22Rv1 (cell line): ENCODE measurements at regions not wholly inside any gene's neighbourhood (a gene's known extent, or its start where the extent isn't known, plus 50 kb on each side); places are given as distances from the start of the nearest gene placed in this dataset.

Experiments
- CTCF ChIP-seq: fragments of 450-650 bp; IDR thresholded peaks from 2 replicates; pipeline ENCODE4 v1.5.1; 2017; ENCODE audit warnings: mild to moderate bottlenecking
- ZFX ChIP-seq: fragments of 450-650 bp; IDR thresholded peaks from 2 replicates; pipeline ENCODE4 v1.6.1; 2017; ENCODE audit warnings: antibody characterized with exemption, borderline replicate concordance

GRCh38 chr2:7281231-7282201 lies 364.3 kb downstream of the RNF144A start:
- TF ChIP-seq CTCF = no peak
- no peak for TF ChIP-seq ZFX
